HAP-1 (cell line): ENCODE measurements at regions not wholly inside any gene's neighbourhood (a gene's known extent, or its start where the extent isn't known, plus 50 kb on each side); places are given as distances from the start of the nearest gene placed in this dataset.
"Not testable (repeated sequence)": the region's sequence is repeated elsewhere in the genome, so short reads cannot be mapped to it uniquely, and the experiment has no call there.

Experiments used
- DNase-seq, 2 experiments: peaks; one replicate each; pipeline ENCODE4 v3.0.0-alpha.2; 2016 to 2020; ENCODE audit warnings: low spot score in 2 of 2
- H3K27me3 ChIP-seq: fragments of 250-450 bp; sonication (Bioruptor Pico); 2 replicates; pipeline ENCODE4 v1.5.1; 2020; ENCODE audit warnings: low read depth, mild to moderate bottlenecking, moderate library complexity
- H3K36me3 ChIP-seq: fragments of 250-450 bp; sonication (Bioruptor Pico); replicated peaks from 2 replicates; pipeline ENCODE4 v1.5.1; 2020; ENCODE audit warnings: mild to moderate bottlenecking
- H3K4me1 ChIP-seq: fragments of 250-450 bp; sonication (Bioruptor Pico); 2 replicates; pipeline ENCODE4 v1.5.1; 2020; ENCODE audit warnings: mild to moderate bottlenecking
- H3K4me3 ChIP-seq: fragments of 250-450 bp; sonication (Bioruptor Pico); 2 replicates; pipeline ENCODE4 v1.5.1; 2020; ENCODE audit warnings: mild to moderate bottlenecking, moderate library complexity
- H3K9me3 ChIP-seq: fragments of 250-450 bp; sonication (Bioruptor Pico); 2 replicates; pipeline ENCODE4 v1.5.1; 2020; ENCODE audit warnings: mild to moderate bottlenecking, moderate library complexity
- in situ Hi-C: fragments of 300-500 bp; cut with MboI; formaldehyde crosslinking; loops from 3 replicates; pipeline ENCODE4 v1.14.3; 2020; ENCODE audit warnings: low sequenced_read_pairs, inconsistent platforms, mixed read lengths

GRCh38 chr20:19121916-19122315, 90.5 kb upstream of the SLC24A3 start:
- in situ Hi-C loops: no loop called here

GRCh38 chr20:19122395-19122794, 90.0 kb upstream of the SLC24A3 start:
- Histone ChIP-seq H3K4me3 (no peak overlapping the region), H3K27me3 (no peaks in the 10 kb centered on the region), H3K4me1 (no peaks in the 10 kb centered on the region), H3K36me3 (no peaks in the 10 kb centered on the region), H3K9me3 (no peaks in the 10 kb centered on the region; the same call in 1 of the 2 replicates)
- in situ Hi-C loops: no loop called here
- no peak for DNase-seq

More at GRCh38 chr20:19121916-19122315, 90.5 kb upstream of the SLC24A3 start:
- DNase-seq: no peak
- Histone ChIP-seq H3K9me3 (no peaks in the 10 kb centered on the region; the same call in 1 of the 2 replicates), H3K4me3 (no peak overlapping the region), H3K27me3 (no peaks in the 10 kb centered on the region), H3K36me3 (no peaks in the 10 kb centered on the region), H3K4me1 (no peaks in the 10 kb centered on the region)

- Histone ChIP-seq H3K4me1 (no peaks in the 10 kb centered on the region), H3K36me3 (no peaks in the 10 kb centered on the region), H3K4me3 (no peak overlapping the region), H3K9me3 (no peaks in the 10 kb centered on the region), H3K27me3 (no peaks in the 10 kb centered on the region)
- in situ Hi-C loops: no loop called here
- no peak for DNase-seq
Observed at GRCh38 chr20:19125508-19125907, 86.9 kb upstream of the SLC24A3 start.

- H3K36me3 ChIP-seq: no peaks in the 10 kb centered on the region
- in situ Hi-C loops: no loop called here
- H3K27me3 ChIP-seq: no peaks in the 10 kb centered on the region
- no peaks in the 10 kb centered on the region for H3K4me1 ChIP-seq
- no peak for DNase-seq
- H3K4me3 ChIP-seq: no peak overlapping the region
- H3K9me3 ChIP-seq: no peaks in the 10 kb centered on the region
Observed at GRCh38 chr20:19129306-19129705, 83.1 kb upstream of the SLC24A3 start.

GRCh38 chr20:19129976-19130612, 82.3 kb upstream of the SLC24A3 start:
- H3K27me3 ChIP-seq: no peaks in the 10 kb centered on the region
- H3K4me3 ChIP-seq: no peak overlapping the region
- H3K9me3 ChIP-seq: no peaks in the 10 kb centered on the region
- no peaks in the 10 kb centered on the region for H3K4me1 ChIP-seq
- in situ Hi-C loops: no loop called here
- no peaks in the 10 kb centered on the region for H3K36me3 ChIP-seq
- no peak for DNase-seq

DNA sequence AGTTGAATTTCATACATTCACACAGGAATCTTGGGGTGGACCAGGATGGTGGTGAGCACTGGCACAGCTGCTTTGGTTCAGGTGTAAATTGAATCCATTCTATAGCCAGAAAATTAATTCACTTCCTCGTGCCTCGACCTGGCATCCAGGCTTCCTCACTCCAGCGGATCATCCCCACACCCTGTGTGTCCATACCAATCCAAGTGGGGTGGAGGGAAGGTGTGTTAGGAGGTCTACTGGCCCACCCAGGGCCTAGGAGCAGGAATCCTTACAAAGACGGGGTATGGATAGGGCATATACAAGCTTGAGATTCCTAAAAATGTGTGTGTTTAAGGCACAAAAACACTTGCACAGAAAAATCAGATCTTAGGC, 81.8 kb upstream of the SLC24A3 start:
- Histone ChIP-seq H3K4me1 (no peaks in the 10 kb centered on the region), H3K9me3 (no peaks in the 10 kb centered on the region), H3K27me3 (no peaks in the 10 kb centered on the region), H3K4me3 (no peak overlapping the region), H3K36me3 (no peaks in the 10 kb centered on the region)
- no peak for DNase-seq
- in situ Hi-C loops: no loop called here

DNA sequence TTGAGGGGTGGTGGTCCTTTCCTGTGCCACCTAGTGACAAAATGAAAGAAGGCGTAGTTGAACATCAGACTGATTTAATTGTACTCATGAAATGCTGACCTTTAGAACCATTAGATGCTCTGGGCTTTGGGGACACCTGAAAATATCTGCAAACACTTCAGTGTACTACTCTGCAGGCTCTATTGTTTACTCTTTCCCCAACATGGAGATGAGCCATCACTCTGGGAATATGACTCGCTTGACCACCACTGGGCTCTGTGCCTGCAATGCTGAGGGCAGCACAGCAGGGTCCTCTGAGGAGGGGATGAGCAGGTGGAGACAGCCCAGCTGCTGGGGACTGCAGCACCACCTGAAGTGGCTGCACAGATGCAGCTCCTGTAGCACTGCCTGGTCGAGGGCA, 74.8 kb upstream of the SLC24A3 start:
- no peak for DNase-seq
- in situ Hi-C loops: no loop called here
- Histone ChIP-seq H3K4me1 (no peaks in the 10 kb centered on the region), H3K4me3 (no peak overlapping the region), H3K27me3 (no peaks in the 10 kb centered on the region), H3K9me3 (no peaks in the 10 kb centered on the region), H3K36me3 (no peaks in the 10 kb centered on the region)

GRCh38 chr20:19138758-19139157, 73.7 kb upstream of the SLC24A3 start:
- DNase-seq: no peak
- Histone ChIP-seq H3K27me3 (no peaks in the 10 kb centered on the region), H3K36me3 (no peaks in the 10 kb centered on the region), H3K4me1 (no peaks in the 10 kb centered on the region), H3K4me3 (no peak overlapping the region), H3K9me3 (no peaks in the 10 kb centered on the region)
- in situ Hi-C loops: no loop called here

DNA sequence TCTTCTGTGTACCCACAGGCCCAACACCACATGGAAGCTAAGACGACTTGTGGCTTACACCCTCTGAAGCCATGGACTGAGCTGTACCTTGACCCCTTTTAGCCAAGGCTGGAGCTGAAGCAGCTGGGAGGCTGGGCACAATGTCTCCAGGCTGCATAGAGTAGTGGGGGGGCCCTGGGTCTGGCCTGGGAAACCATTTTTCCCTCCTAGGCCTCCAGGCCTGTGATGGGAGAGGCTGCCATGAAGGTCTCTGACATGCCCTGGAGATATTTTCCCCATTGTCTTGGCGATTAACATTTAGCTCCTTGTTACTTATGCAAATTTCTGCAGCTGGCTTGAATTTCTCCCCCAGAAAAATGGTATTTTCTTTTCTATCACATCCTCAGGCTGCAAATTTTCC, 72.9 kb upstream of the SLC24A3 start:
- H3K27me3 ChIP-seq, H3K4me3 ChIP-seq, H3K36me3 ChIP-seq, H3K4me1 ChIP-seq, DNase-seq, in situ Hi-C loops, H3K9me3 ChIP-seq: not testable (repeated sequence)

- no peaks in the 10 kb centered on the region for H3K4me1 ChIP-seq
- H3K4me3 ChIP-seq: no peak overlapping the region
- no peaks in the 10 kb centered on the region for H3K9me3 ChIP-seq
- in situ Hi-C loops: no loop called here
- H3K27me3 ChIP-seq: no peaks in the 10 kb centered on the region
- no peaks in the 10 kb centered on the region for H3K36me3 ChIP-seq
- DNase-seq: no peak
Observed at GRCh38 chr20:19141998-19142397, 70.4 kb upstream of the SLC24A3 start.

- Histone ChIP-seq H3K9me3 (no peaks in the 10 kb centered on the region), H3K27me3 (no peaks in the 10 kb centered on the region), H3K36me3 (no peaks in the 10 kb centered on the region), H3K4me3 (no peak overlapping the region), H3K4me1 (no peaks in the 10 kb centered on the region)
- no peak for DNase-seq
- in situ Hi-C loops: no loop called here
Observed at GRCh38 chr20:19143890-19144289, 68.6 kb upstream of the SLC24A3 start.

DNA sequence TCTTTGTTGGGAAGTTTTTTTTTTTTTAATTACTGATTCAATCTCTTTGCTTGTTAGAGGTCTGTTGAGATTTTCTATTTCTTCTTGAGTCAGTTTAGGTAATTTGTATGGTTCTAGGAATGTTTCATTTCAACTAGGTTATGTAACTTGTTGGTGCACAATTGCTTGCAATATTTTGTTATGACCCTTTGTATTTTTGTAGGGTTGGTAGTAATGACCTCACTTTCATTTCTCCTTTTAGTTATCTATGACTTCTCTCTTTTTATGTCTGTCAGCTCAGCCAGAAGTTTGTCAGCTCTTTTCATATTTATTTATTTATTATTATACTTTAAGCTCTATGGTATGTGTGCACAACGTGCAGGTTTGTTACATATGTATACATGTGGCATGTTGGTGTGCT, 51.1 kb upstream of the SLC24A3 start:
- Histone ChIP-seq H3K36me3 (no peaks in the 10 kb centered on the region), H3K9me3 (no peaks in the 10 kb centered on the region), H3K4me3 (no peak overlapping the region), H3K4me1 (no peaks in the 10 kb centered on the region), H3K27me3 (no peaks in the 10 kb centered on the region)
- in situ Hi-C loops: no loop called here
- DNase-seq: no peak
